Small intestine (tissue), 7 donors: ENCODE measurements at regions not wholly inside any gene's neighbourhood (a gene's known extent, or its start where the extent isn't known, plus 50 kb on each side); places are given as distances from the start of the nearest gene placed in this dataset.

Experiments
- DNase-seq, 2 donors: peaks; one replicate each; pipeline versions ENCODE4 v3.0.0 to v3.0.0-alpha.2; 2013
- FAIRE-seq: peaks from 2 replicates; lab custom pipeline; 2012; peaks lifted over from hg19 to GRCh38; lab: Jason Lieb, UNC
- H3K27ac ChIP-seq, 3 donors: one replicate each; pipeline ENCODE4 v1.5.1; 2013; ENCODE audit warnings: low read length in 2 of 3, mild to moderate bottlenecking in 2 of 3, control low read depth in 1 of 3, inconsistent platforms in 1 of 3, low read depth in 1 of 3, moderate library complexity in 1 of 3
- H3K27me3 ChIP-seq, 3 donors: one replicate each; pipeline ENCODE4 v1.6.1; 2013; ENCODE audit warnings: low read length in 3 of 3, inconsistent platforms in 1 of 3; ENCODE audit not compliant: control insufficient read depth in 3 of 3, insufficient read depth in 3 of 3
- H3K36me3 ChIP-seq, 3 donors: one replicate each; pipeline ENCODE4 v1.6.1; 2013; ENCODE audit warnings: low read length in 3 of 3, inconsistent platforms in 1 of 3, low read depth in 1 of 3, mild to moderate bottlenecking in 1 of 3, moderate library complexity in 1 of 3; ENCODE audit not compliant: control insufficient read depth in 3 of 3, insufficient read depth in 2 of 3
- H3K4me1 ChIP-seq, 3 donors: one replicate each; pipeline ENCODE4 v1.6.1; 2013; ENCODE audit warnings: low read length in 2 of 3, inconsistent platforms in 1 of 3, low read depth in 1 of 3, mild to moderate bottlenecking in 1 of 3, moderate library complexity in 1 of 3; ENCODE audit not compliant: control insufficient read depth in 3 of 3, insufficient read depth in 2 of 3
- H3K4me3 ChIP-seq, 3 donors: one replicate each; pipeline ENCODE4 v1.5.1; 2013; ENCODE audit warnings: low read length in 3 of 3, control low read depth in 1 of 3, inconsistent platforms in 1 of 3, low read depth in 1 of 3, mild to moderate bottlenecking in 1 of 3, moderate library complexity in 1 of 3
- H3K9me3 ChIP-seq, 2 donors: one replicate each; pipeline ENCODE4 v1.6.1; 2013; ENCODE audit warnings: low read depth in 1 of 2, low read length in 1 of 2; ENCODE audit not compliant: control insufficient read depth in 2 of 2, insufficient read depth in 1 of 2
- WGBS, 3 donors: extraction: QIAGEN DNeasy Blood & Tissue Kit; methylation state at CpG; one replicate each; pipeline ENCODE4 v1.1.7; 2013; 5-methylcytosine and 5-hydroxymethylcytosine counted together
- donor health status: healthy with polysubstance abuse.
- donor health status: control.
- donor health status: control.
- donor health status: Bipolar disorder and iron deficiency.
- donor health status: healthy.

GRCh38 chr1:191643060-191643459 lies 515.2 kb upstream of the RGS18 start:
- Histone ChIP-seq H3K27me3 (no peaks in the 10 kb centered on the region), H3K9me3 (peaks cover 0 to 2% of the 10 kb centered on the region in 2 donors), H3K27ac (no peak overlapping the region), H3K36me3 (no peaks in the 10 kb centered on the region), H3K4me3 (no peak overlapping the region), H3K4me1 (no peaks in the 10 kb centered on the region)
- FAIRE-seq, result no peak
- 40 to 68% (median 41%) methylated on average over 1 of the region's 1 CpG for WGBS, 3 donors
- no peak for DNase-seq

DNA sequence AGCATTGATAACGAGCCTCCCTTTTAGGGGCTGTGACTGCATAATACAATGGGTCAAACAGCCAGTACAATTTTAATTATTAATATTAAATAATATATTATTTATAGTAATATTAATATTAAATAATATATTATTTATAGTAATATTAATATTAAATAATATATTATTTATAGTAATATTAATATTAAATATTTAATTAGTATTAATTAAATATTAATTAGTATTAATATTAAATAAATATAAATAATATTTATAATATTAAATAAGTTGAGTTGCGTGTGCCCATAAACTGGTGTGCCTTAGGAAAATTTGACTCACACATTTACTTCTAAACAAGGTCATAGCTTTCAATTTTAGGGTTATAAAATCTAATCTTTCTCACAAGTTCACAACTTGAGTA lies 509.3 kb upstream of the RGS18 start:
- FAIRE-seq, result peak; percentile 98

GRCh38 chr1:191662051-191662450 lies 496.2 kb upstream of the RGS18 start:
- no peaks in the 10 kb centered on the region for H3K36me3 ChIP-seq
- no peaks in the 10 kb centered on the region for H3K27me3 ChIP-seq
- FAIRE-seq, result no peak
- H3K27ac ChIP-seq, result no peak overlapping the region
- no peak for DNase-seq
- WGBS, 3 donors, result 82 to 86% (median 85%) methylated on average over 1 of the region's 1 CpG
- no peak overlapping the region for H3K4me3 ChIP-seq
- H3K4me1 ChIP-seq, result no peaks in the 10 kb centered on the region
- H3K9me3 ChIP-seq, result peaks cover 0 to 2% of the 10 kb centered on the region in 2 donors

More for the DNA sequence above, 509.3 kb upstream of the RGS18 start:
- no peaks in the 10 kb centered on the region for H3K4me1 ChIP-seq
- H3K4me3 ChIP-seq, result no peak overlapping the region
- DNase-seq, result no peak
- H3K27ac ChIP-seq, result no peak overlapping the region
- peaks cover 0 to 2% of the 10 kb centered on the region in 2 donors for H3K9me3 ChIP-seq
- WGBS, 3 donors, result 74 to 92% (median 76%) methylated on average over 2 of the region's 2 CpGs
- H3K27me3 ChIP-seq, result no peaks in the 10 kb centered on the region
- H3K36me3 ChIP-seq, result no peaks in the 10 kb centered on the region

GRCh38 chr1:191662746-191663145 lies 495.5 kb upstream of the RGS18 start:
- Histone ChIP-seq H3K27ac (no peak overlapping the region), H3K27me3 (no peaks in the 10 kb centered on the region), H3K36me3 (no peaks in the 10 kb centered on the region), H3K9me3 (peaks cover 0 to 2% of the 10 kb centered on the region in 2 donors), H3K4me1 (no peaks in the 10 kb centered on the region), H3K4me3 (no peak overlapping the region)
- 76 to 86% (median 81%) methylated on average over 1 of the region's 1 CpG for WGBS, 3 donors
- no peak for FAIRE-seq
- DNase-seq, result no peak

DNA sequence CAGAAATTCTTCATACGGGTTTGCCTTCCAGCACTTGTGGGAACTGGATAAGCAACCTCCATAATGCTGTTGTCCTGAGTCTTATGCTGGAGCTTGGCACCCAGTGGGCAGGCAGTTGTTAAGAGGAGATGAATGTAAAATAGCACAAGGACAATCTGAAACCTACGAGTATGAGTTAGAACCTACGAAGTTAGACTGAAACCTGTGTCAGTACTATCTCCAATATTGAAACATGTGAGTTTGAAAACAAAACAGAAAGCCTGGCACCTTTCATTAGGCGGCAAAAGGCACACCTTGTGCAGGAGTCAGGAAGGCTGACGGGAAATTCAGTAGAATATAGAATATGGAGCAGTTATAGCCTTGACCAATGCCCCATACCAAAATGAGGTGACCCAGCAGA lies 489.7 kb upstream of the RGS18 start:
- H3K4me3 ChIP-seq, result no peak overlapping the region
- WGBS, 3 donors, result 79 to 90% (median 81%) methylated on average over 5 of the region's 5 CpGs
- FAIRE-seq (no peak), DNase-seq (no peak)
- no peaks in the 10 kb centered on the region for H3K36me3 ChIP-seq
- no peaks in the 10 kb centered on the region for H3K4me1 ChIP-seq
- no peaks in the 10 kb centered on the region for H3K9me3 ChIP-seq
- H3K27me3 ChIP-seq, result no peaks in the 10 kb centered on the region
- no peak overlapping the region for H3K27ac ChIP-seq

DNA sequence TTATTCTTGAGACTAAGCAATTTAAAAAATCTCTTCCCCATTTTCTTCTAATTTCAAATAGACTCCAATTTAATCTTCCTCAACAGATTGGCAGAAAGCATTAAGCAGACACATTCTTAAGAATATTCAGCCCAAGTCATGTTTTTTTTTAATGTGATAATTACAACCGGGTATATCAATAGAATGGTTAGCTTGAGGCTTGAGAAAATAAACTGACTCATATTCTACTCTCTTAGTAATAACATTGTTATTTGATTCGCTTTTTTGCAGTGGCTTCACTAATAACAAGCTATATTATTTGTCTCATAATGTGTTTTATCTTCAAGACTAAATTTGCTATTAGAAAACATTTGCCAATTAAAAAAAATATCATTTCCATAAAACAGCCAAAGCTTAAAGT lies 488.6 kb upstream of the RGS18 start:
- no peaks in the 10 kb centered on the region for H3K36me3 ChIP-seq
- DNase-seq (no peak), FAIRE-seq (no peak)
- H3K9me3 ChIP-seq, result no peaks in the 10 kb centered on the region
- no peak overlapping the region for H3K27ac ChIP-seq
- WGBS, 3 donors, result 73 to 81% (median 75%) methylated on average over 2 of the region's 2 CpGs
- no peak overlapping the region for H3K4me3 ChIP-seq
- H3K4me1 ChIP-seq, result no peaks in the 10 kb centered on the region
- no peaks in the 10 kb centered on the region for H3K27me3 ChIP-seq

DNA sequence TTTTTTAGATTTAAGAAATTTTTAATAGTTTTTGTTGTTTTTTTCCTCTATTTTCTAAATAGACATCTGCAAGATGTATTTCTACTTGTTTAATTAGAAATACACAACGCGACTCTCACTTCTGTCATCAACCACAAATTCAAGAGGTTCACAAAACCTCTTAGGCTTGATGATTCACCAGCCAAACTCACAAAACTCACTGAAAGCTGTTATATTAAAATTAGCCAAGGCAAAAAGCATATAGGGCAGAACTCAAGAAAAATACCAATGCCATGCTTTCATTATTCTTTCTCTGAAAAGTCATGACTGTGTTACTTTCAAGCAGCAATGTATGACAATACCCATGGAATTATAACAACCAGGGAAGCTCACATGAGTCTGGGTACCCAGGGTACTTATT lies 487.0 kb upstream of the RGS18 start:
- DNase-seq, result no peak
- H3K4me3 ChIP-seq, result no peak overlapping the region
- FAIRE-seq, result no peak
- no peaks in the 10 kb centered on the region for H3K27me3 ChIP-seq
- no peaks in the 10 kb centered on the region for H3K9me3 ChIP-seq
- no peaks in the 10 kb centered on the region for H3K36me3 ChIP-seq
- WGBS, 3 donors, result 77 to 97% (median 92%) methylated on average over 2 of the region's 2 CpGs
- no peaks in the 10 kb centered on the region for H3K4me1 ChIP-seq
- H3K27ac ChIP-seq, result no peak overlapping the region

DNA sequence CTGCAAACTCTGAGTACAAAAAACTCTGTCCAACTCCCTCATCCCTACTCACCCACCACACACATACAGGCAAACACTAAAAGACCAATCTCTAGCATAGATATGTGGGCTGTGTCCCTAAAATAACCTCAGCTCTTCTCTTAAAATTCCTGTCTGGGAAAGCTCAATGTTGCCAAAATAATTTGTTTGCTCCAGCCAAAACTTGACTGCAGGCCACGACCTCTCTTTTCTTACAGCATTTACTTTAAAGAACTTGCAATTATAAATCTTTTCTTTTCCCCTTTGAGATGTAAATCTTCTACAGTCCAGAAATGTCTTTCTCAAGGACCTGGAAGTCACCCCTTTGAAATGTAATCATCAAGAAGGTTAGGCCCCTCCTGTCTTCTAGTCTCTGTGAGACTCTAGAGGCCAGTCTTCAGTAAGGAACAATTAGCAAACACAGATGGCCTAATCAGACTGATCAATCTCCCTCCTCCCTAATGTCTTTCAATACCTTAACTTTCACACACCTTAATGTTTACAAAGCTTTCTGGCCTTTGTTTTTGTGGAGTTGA lies 483.6 kb upstream of the RGS18 start:
- Histone ChIP-seq H3K4me1 (no peaks in the 10 kb centered on the region), H3K27me3 (no peaks in the 10 kb centered on the region), H3K27ac (no peak overlapping the region), H3K36me3 (no peaks in the 10 kb centered on the region), H3K4me3 (no peak overlapping the region), H3K9me3 (no peaks in the 10 kb centered on the region)
- DNase-seq, result no peak
- WGBS, 3 donors, result 34 to 47% (median 44%) methylated on average over 1 of the region's 1 CpG
- FAIRE-seq, result no peak
